ENCODE measurements at regions not wholly inside any gene's neighbourhood (a gene's known extent, or its start where the extent isn't known, plus 50 kb on each side); places are given as distances from the start of the nearest gene placed in this dataset.
"Not testable (repeated sequence)": the region's sequence is repeated elsewhere in the genome, so short reads cannot be mapped to it uniquely, and the experiment has no call there.

- no peak for DNase-seq
Measured at GRCh38 chr10:111599943-111600342, 523.1 kb downstream of the ADRA2A start.

GRCh38 chr10:111600772-111601171 lies 523.9 kb downstream of the ADRA2A start:
- peak; percentile 4 for DNase-seq

- no peak for DNase-seq
Measured at GRCh38 chr10:111612273-111612672, 535.4 kb downstream of the ADRA2A start.

DNA sequence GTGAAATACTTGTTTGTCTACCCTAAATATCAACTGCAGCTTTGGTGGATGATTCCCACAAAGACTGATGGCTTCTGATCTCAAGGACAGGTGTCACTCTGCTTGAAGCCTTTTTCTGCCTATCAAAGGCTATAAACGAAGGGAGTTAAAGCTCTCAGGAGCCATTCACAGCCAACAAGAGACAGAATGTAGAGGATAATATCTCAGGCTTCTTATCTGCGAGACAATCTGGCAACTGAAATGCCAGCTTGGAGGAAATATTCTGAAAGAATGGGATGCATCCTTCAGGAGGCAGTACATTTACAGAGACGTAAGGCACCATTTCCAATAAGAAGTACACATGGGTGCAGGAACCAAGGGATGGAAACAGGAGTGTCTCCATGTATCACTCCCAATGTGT lies 549.4 kb downstream of the GPAM start:
- DNase-seq, result no peak

DNA sequence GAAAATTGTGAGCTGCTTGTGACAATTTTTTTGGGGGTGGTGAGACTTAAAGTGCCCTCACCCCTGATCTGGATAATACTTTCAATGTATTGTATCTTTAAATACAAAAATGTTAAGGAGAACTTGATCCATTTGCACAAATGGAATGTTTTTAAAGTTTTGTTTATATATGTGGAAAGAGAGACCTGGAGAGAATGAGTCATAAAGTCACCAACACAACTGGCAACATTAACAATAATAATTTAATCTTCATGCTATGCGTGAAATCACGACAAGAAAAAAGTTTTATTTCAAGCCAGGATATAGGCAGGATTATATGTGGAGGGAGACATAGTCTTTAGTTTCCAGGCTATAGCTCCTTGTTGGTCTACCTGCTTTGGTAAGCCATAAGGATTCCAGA lies 537.5 kb downstream of the GPAM start:
- DNase-seq, result no peak

GRCh38 chr10:111648046-111648445 lies 535.5 kb downstream of the GPAM start:
- no peak for DNase-seq

- not testable (repeated sequence) for DNase-seq
Measured at GRCh38 chr10:111649080-111649479, 534.5 kb downstream of the GPAM start.

- no peak for DNase-seq
Measured at GRCh38 chr10:111650088-111650487, 533.5 kb downstream of the GPAM start.

- DNase-seq, result no peak
Measured at GRCh38 chr10:111656066-111656465, 527.5 kb downstream of the GPAM start.

GRCh38 chr10:111677759-111678158 lies 505.8 kb downstream of the GPAM start:
- DNase-seq, result no peak

GRCh38 chr10:111686796-111687195 lies 496.8 kb downstream of the GPAM start:
- DNase-seq, result no peak

- DNase-seq, result no peak
Measured at GRCh38 chr10:111698711-111699110, 484.9 kb downstream of the GPAM start.

DNA sequence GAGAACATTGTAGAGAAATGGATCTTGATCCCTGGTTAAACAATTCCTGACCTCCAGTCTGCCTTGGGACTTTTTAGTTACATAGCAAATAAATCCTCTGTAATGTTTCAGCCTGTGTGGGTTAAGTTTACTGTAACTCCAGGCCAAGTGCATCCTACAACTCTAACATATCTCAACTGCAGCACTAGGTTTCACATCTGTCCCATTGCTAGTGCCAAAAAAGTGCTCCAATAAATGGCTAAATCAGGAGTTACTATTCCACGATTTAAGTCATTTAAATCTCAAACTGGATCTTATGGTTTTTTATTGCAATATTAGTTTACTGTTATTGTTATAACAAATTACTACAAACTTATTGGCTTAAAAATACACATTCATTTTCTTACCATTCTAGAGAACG lies 479.6 kb downstream of the GPAM start:
- no peak for DNase-seq

DNA sequence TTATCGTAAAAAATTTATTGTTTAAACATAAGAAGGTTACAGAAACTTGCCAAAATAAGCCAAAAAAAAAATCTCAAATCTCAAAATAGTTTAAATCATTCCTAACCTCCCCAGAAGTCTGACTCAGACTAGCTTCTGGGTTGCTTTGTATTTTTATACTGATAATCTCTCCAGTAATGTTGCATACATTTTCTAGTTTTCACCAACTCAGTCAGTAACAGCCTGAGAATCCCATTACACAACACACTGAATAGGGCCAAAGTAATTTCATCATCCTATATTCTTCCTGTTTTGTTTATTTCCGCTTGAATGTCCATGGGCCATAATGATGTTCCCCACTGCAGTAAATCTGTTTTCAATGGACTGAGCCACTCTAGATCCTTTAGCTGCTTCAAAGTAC lies 478.5 kb downstream of the GPAM start:
- no peak for DNase-seq

DNA sequence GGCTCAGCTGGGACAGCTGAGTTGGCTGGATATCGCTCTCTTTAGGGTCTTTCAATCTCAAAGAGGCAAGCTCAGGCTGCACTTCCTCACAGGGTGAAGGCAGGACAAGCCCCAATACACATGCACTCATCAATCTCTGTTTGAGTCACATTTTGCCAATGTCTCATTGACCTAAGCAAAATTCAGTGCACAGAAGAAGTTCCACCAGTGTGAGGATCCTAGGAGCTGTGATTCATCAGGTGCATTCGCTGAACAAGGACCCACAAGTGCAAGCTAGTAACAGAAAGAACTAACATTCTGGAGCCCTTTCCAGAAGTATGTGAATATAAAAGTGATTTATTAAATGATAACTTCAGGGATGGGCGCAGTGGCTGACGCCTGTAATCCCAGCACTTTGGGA lies 477.2 kb downstream of the GPAM start:
- no peak for DNase-seq

DNA sequence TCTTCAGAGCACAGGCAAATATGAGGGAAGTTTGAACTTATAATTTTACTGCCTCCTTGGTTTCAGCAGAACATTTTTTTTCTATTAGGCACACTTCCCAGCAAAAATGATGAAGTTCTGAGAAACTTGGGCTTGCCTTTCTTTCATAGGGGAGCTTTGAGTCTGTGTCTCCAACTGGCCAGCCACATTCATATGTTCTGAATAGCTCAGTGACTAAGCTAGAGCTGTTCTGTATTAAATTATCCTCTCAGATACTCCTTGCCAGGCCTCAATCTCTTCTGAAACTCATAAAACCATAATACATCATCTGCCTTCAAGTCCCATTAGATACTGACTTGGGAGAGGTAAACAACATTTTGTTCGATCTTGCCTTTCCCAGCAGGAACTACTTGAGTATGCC lies 476.5 kb downstream of the GPAM start:
- no peak for DNase-seq

GRCh38 chr10:111709603-111710002 lies 474.0 kb downstream of the GPAM start:
- no peak for DNase-seq

DNA sequence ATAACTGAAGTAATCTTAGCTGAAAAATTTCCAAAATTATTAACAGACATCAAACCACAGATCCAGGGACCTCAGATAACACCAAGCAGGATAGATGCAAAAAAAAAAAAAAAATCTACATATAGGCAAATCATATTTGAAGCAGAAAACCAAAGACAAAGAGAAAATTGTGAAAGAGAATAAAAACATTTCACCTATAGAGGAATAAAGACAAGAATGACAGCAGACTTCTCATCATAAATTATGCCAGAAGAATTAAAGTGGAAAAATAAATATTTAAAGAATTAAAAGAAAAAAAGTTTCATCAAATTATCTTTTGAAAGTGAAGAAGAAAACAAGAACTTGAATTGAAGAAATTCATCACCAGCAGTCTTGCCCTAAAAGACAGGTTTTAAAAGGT lies 467.5 kb downstream of the GPAM start:
- DNase-seq, result no peak

DNA sequence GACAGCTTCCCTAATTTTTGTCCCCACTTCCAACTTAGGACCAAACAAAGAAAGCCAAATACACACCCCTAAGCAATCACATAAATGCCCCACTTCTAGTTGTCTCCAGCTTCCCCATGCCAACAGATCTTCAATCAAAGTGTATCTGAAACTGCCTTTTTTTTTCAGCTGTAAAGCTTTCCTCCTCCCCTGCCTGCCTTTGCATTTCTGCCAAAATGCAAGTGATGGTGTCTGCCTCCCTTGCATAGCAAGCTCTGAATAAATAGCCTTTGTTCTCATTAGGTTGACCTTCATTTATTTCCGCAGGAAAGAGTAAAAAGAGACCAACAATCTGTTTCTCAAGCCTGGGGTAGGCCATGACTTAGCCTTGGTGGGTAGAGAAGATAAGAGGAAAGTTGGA lies 459.4 kb downstream of the GPAM start:
- no peak for DNase-seq

DNA sequence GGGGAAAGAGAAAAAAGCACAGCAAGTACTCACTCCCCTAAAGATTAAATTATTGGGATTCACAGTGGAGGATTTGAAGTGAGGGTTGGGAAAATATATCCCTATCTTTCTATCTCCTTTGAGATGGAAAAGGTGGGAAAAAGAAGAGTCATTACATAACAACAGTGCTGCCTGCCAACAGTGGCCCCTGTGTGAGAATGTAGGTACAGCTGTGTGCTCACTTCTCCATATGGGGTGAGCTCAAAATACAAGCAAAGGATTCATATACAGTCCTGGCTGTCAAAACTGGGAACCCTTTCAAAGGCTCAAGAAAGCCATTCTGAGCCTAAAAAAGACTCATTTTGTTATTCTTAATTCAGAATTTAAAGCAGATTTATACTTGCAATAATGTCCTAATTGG lies 458.5 kb downstream of the GPAM start:
- DNase-seq, result no peak

- DNase-seq, result peak; percentile 13
Measured at GRCh38 chr10:111732166-111732785, 451.3 kb downstream of the GPAM start.

DNA sequence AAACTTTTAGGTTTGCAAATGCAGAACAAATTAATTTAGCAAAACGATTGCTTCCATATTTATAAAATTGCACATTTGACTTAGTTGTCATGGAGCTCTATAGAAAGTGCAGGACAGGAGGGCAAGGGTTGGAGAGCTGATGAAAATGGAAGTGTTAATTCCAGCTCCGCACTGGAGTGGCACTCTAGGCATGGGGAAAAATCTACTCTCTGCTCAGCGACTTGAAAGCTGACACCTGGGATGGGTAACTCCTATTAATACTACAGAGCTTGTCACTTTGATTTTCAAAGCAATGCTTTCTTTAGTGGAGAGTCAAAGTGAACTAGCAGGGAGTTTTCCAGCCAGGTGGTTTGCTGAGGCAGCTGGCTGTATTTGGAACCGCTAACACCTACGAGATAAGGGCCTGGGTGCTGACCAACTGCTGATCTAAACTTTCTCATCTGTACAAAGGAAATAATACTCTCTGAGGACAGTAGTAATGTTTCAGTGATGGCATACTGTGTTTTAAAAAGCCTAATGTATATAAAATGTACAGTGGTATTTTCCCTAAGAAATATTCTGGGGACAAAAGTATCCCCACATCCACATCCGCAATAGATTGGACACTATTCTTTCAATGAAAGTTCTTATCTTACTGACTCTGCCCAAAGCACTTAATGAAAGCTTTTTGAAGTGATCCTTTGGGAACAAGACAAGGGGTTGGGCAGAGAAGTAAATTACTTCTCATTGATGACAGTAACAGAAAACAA lies 444.3 kb downstream of the GPAM start:
- no peak for DNase-seq

DNA sequence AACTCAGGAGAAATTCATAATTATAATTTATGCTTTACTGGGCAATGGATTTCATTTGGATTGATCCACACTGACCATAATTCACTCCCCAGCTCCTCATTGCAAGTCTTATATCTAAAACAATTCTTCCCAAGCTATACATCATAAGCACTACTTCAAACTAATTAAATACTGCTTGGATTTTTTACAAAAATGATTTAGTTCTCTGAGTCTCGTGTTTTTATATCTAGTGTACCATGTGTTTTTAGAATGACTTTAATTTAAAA lies 443.8 kb downstream of the GPAM start:
- DNase-seq, result no peak

DNA sequence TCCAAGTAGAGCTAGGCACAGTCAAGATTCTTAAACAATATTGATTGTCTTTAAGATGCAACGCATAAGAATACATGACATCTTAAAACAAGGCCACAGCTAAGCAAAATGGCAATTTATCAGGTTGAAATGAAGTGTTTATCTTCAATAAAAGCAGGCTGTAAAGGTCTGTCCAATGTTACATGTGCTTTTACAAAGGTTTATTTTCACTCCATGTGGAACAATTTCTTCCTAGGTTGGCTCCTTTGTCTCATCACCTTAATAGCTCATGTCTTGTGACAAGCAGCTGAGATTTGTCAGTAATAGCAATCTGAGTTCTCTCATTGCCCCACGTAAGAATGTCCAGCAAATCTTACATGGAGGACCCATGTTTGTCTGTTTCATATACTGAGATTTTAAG lies 437.6 kb downstream of the GPAM start:
- DNase-seq, result no peak

- DNase-seq, result no peak
Measured at GRCh38 chr10:111747751-111748150, 435.8 kb downstream of the GPAM start.
